HG03378 (cell line): ENCODE measurements at regions not wholly inside any gene's neighbourhood (a gene's known extent, or its start where the extent isn't known, plus 50 kb on each side); places are given as distances from the start of the nearest gene placed in this dataset.

ENCODE experiments used
- ATAC-seq: cut with Tn5 transposase; IDR thresholded peaks from one replicate; pipeline ENCODE4 v1.9.1; 2021; ENCODE audit warnings: mild to moderate bottlenecking, moderate library complexity; ENCODE audit not compliant: unreplicated experiment

- ATAC-seq = no peak
These were observed 406.1 kb upstream of the OR4E1 start for GRCh38 chr14:22079766-22080165.

DNA sequence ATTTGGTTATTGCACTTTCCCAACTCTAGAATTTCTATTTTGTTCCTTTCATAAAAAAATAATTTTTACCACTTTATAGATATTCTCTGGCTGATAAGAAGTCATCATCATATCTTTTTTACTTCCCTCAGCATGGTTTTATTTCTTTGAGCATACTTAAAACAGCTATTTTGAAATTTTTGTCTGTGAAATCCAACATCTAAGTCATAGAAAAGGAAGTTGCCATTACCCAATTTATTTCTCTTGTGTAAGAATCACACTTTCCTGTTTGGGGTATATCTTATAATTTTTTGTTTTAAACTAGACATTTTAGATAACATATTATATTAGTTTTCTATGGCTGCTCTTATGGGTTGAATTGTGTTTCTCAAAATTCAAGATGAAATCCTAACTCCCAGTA lies 400.2 kb upstream of the OR4E1 start:
- no peak for ATAC-seq

DNA sequence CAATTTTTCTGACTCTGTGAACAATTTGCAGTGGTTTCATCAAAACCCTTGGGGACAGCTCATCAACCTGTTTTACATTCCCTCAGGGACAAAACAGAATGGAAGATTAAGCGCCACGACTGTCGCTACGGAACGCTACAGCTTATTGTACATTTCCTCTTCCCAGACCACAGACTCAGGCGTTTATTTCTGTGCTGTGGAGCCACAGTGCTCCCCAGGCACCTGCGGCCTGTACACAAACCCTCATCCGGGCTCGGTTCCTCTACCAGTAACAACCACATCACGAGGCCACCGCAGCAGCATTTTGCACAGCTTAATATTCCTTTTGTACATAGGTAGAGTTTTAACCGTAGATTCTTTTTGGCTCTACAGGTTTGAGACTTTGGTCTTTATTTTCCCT lies 397.4 kb upstream of the OR4E1 start:
- ATAC-seq = peak; percentile 91

GRCh38 chr14:22070119-22070982 lies 396.7 kb upstream of the OR4E1 start:
- peak; percentile 37 for ATAC-seq

DNA sequence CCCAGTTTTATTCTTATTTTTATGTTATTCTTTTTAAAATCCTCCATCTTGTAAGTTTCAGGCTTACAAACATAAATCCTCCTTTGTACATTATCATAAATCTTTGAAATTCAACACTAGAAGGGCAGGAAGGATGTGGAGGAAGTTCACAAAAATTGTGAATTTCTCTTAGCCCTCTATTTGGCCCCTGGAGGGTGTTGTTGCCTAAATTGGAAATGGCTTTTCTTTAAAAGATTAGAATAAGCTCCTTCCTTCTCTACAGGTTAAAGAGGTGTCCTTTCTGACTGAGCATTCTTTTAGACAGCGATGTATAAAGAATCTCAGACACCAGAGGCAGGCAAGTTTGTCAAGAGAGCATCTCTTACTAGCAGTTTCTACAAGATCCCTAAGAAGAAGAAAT lies 391.7 kb upstream of the OR4E1 start:
- no peak for ATAC-seq

DNA sequence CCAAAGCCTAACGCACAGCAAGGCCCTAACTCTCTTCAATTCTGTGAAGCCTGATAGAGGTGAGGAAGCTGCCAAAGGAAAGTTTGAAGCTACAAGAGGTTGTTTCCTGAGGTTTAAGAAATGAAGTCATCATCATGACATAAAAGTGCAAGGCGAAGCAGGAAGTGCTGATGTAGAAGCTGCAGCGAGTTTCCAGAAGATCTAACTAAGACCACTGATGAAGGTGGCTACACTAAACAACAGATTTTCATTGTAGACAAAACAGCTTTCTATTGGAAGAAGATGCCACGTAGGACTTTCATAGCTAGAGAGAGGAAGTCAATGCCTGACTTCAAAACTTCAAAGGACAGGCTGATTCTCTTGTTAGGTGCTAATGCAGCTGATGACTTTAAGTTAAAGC lies 385.6 kb upstream of the OR4E1 start:
- no peak for ATAC-seq

DNA sequence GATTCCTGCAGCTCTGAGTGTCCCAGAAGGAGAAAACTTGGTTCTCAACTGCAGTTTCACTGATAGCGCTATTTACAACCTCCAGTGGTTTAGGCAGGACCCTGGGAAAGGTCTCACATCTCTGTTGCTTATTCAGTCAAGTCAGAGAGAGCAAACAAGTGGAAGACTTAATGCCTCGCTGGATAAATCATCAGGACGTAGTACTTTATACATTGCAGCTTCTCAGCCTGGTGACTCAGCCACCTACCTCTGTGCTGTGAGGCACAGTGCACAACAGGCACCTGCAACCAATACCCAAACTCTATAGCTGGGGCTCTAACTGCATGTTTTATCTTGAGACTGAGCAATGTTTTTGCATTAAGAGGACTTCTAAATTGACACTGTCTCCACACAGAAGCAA lies 379.2 kb upstream of the OR4E1 start:
- ATAC-seq = no peak

DNA sequence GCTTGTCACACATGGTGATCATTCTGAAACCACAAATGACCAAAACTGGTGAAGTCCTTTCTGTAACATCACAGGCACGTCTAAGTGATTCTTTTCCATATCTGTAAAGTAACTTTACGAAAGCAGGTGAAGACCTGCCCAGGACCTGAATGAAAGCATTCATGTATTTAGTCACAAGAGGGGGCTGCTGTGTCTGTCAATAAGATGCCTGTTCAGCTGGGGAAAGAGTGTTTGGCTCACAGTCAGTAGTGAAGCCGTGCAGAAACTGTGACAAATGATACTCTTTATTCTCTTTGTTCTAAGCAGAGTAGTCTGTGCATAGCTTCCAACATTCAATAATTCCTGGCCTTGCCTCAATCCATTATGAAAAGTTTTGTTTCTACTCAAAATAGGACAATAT lies 373.5 kb upstream of the OR4E1 start:
- peak; percentile 77 for ATAC-seq

- ATAC-seq = no peak
These were observed 372.4 kb upstream of the OR4E1 start for GRCh38 chr14:22046063-22046462.

GRCh38 chr14:22044193-22044592 lies 370.6 kb upstream of the OR4E1 start:
- ATAC-seq = no peak

DNA sequence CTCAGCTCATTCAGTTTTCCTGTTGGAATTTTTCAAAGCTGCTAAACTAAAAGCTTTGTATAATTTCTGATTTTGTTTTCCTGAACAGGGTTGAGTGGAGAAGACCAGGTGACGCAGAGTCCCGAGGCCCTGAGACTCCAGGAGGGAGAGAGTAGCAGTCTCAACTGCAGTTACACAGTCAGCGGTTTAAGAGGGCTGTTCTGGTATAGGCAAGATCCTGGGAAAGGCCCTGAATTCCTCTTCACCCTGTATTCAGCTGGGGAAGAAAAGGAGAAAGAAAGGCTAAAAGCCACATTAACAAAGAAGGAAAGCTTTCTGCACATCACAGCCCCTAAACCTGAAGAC lies 367.1 kb upstream of the OR4E1 start:
- no peak for ATAC-seq

DNA sequence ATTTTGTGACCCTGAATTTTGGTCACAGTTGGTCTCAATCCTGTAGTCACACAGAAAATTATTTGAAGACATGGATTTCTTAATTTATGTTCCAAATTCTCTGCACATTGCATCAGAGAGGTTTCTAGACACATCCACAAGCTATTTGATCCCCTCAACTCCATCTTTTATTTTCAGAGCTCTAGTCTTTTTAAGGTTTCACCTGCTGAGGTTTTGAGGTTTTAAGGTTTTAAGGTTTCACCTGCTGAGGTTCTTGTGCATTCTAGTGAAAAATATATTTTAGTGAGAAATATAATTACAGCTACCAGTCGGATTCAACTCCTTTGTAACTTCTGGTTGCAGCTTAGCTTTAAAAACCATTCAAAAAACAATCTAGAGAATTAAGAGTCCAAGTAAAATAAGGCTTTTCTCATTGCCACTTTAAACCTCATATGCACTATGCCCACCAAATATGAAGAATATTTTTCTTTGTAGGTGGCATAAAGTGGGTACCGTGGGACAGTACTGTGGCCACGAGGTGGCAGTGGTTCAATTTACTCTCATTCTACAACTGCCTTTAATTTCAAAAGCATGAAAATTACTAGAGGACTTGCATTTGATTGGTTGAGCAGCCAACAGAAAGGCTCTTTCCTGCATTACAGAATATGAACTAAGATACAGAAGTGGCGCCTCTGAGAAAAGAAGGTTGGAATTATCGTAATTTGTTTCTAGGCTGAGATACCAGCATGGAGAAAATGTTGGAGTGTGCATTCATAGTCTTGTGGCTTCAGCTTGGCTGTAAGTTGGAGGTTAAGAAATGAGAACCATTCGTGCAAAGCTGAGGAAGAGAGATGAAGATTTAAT lies 366.5 kb upstream of the OR4E1 start:
- ATAC-seq = no peak

- no peak for ATAC-seq
These were observed 363.1 kb upstream of the OR4E1 start for GRCh38 chr14:22036541-22037239.

- no peak for ATAC-seq
These were observed 352.9 kb upstream of the OR4E1 start for GRCh38 chr14:22026527-22026926.

GRCh38 chr14:22025879-22026278 lies 352.3 kb upstream of the OR4E1 start:
- no peak for ATAC-seq

- no peak for ATAC-seq
These were observed 350.5 kb upstream of the OR4E1 start for GRCh38 chr14:22024137-22024536.

- ATAC-seq = no peak
These were observed 345.3 kb upstream of the OR4E1 start for GRCh38 chr14:22018890-22019289.

GRCh38 chr14:22012452-22012851 lies 338.8 kb upstream of the OR4E1 start:
- ATAC-seq = no peak

GRCh38 chr14:22011253-22011642 lies 337.6 kb upstream of the OR4E1 start:
- no peak for ATAC-seq

GRCh38 chr14:22010545-22011252 lies 337.1 kb upstream of the OR4E1 start:
- no peak for ATAC-seq

GRCh38 chr14:22008766-22009165 lies 335.1 kb upstream of the OR4E1 start:
- no peak for ATAC-seq
